ENCODE measurements at regions not wholly inside any gene's neighbourhood (a gene's known extent, or its start where the extent isn't known, plus 50 kb on each side); places are given as distances from the start of the nearest gene placed in this dataset.

DNA sequence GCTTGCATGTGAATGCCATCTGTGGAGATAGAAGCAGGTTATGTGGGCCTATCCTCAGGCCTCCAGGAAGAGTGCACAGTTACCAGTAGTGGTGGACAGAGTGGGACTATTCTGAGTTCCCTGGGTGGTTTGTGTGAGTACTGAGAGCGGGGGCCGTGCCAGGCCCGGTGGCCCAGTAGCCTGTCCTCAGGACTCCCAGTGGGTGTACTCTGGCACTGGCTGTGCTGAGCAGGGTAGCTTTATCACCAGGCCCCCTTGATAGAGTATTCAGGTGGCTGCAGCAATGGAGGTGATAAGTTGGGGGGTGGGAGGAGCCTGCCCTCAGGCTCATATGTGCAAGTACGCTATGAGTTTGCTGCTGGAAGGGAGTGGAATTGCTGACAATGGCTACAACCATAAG lies 979.0 kb upstream of the PIK3C3 start:
- no peaks in the 10 kb centered on the region for H3K79me2 ChIP-seq (replicated peaks; ENCODE audit: insufficient read depth)
- no peaks in the 10 kb centered on the region for H3K36me3 ChIP-seq (ENCODE audit: insufficient read depth)
- H3F3A ChIP-seq (replicated peaks; ENCODE audit: low read depth): no peaks in the 10 kb centered on the region
- ATAC-seq (no peak), DNase-seq (ENCODE audit: low spot score) (no peak)
- Mint-ChIP-seq H3K9me3 (peaks cover 3% of the 10 kb centered on the region; the same call in 1 of the 3 replicates), H3K4me3 (no peak overlapping the region), H3K36me3 (ENCODE audit: low read depth) (no peaks in the 10 kb centered on the region; the same call in 2 of the 3 replicates), H3K4me1 (no peaks in the 10 kb centered on the region; the same call in 2 of the 3 replicates), H3K27me3 (ENCODE audit: insufficient read depth, low read depth, poor library complexity) (peaks cover 1% of the 10 kb centered on the region), H3K27ac (no peak overlapping the region)
- no peaks in the 10 kb centered on the region for H4K20me1 ChIP-seq (replicated peaks; ENCODE audit: insufficient read depth)
- no peak overlapping the region for H3K27ac ChIP-seq (ENCODE audit: low read depth)
- H3K4me1 ChIP-seq (ENCODE audit: insufficient read depth): 0 out of 2 replicates have a peak, but pooled peaks cover 5% of the 10 kb centered on the region
- no peak overlapping the region for H2AFZ ChIP-seq
- H3K4me2 ChIP-seq: no peak overlapping the region
- no peaks in the 10 kb centered on the region; the same call in 1 of the 2 replicates for H3K9me2 ChIP-seq (ENCODE audit: insufficient read depth)
- no peak overlapping the region for H3K4me3 ChIP-seq
- no peak for TF ChIP-seq ETS1 (IDR thresholded peaks at IDR 0.05)
- TF ChIP-seq ZNF331 (CRISPR knock-in tag; IDR thresholded peaks at IDR 0.05; ENCODE audit: low read depth): no peak
- no peaks in the 10 kb centered on the region for H3K27me3 ChIP-seq (ENCODE audit: insufficient read depth)

DNA sequence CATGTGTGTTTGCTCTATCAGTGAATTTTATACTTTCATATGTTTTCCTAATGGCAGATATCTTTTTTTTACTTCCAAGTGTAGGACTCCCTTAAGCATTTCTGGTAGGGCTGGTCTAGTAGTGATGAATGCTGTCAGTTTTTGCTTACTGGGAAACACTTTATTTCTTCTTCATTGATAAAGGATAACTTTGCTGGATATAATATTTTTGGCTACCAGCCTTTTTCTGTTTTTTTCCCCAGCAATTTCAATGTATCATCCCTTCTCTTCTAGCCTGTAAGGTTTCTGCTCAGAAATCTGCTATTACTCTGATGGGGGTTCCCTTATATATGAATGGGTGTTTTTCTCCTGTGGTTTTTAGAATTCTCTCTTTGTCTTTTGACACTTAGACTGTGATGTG lies 980.6 kb upstream of the PIK3C3 start:
- no peaks in the 10 kb centered on the region for H3K36me3 ChIP-seq (ENCODE audit: insufficient read depth)
- Mint-ChIP-seq H3K4me1 (no peaks in the 10 kb centered on the region; the same call in 2 of the 3 replicates), H3K36me3 (ENCODE audit: low read depth) (no peaks in the 10 kb centered on the region; the same call in 2 of the 3 replicates), H3K4me3 (no peak overlapping the region), H3K27me3 (ENCODE audit: insufficient read depth, low read depth, poor library complexity) (peaks cover 3% of the 10 kb centered on the region), H3K9me3 (peaks cover 3% of the 10 kb centered on the region; the same call in 1 of the 3 replicates), H3K27ac (no peak overlapping the region)
- H3K4me2 ChIP-seq: no peak overlapping the region
- ATAC-seq (no peak), DNase-seq (ENCODE audit: low spot score) (no peak)
- H3F3A ChIP-seq (replicated peaks; ENCODE audit: low read depth): no peaks in the 10 kb centered on the region
- no peaks in the 10 kb centered on the region; the same call in 1 of the 2 replicates for H3K9me2 ChIP-seq (ENCODE audit: insufficient read depth)
- no peak overlapping the region for H2AFZ ChIP-seq
- no peak overlapping the region for H3K4me3 ChIP-seq
- no peaks in the 10 kb centered on the region for H3K79me2 ChIP-seq (replicated peaks; ENCODE audit: insufficient read depth)
- no peaks in the 10 kb centered on the region for H4K20me1 ChIP-seq (replicated peaks; ENCODE audit: insufficient read depth)
- H3K27ac ChIP-seq (ENCODE audit: low read depth): no peak overlapping the region
- no peaks in the 10 kb centered on the region for H3K27me3 ChIP-seq (ENCODE audit: insufficient read depth)
- 0 out of 2 replicates have a peak, but pooled peaks cover 5% of the 10 kb centered on the region for H3K4me1 ChIP-seq (ENCODE audit: insufficient read depth)
- TF ChIP-seq CTCF (conservative IDR thresholded peaks at IDR 0.05; ENCODE audit: low read depth in 2 of 2) (no peak), ZNF114 (CRISPR knock-in tag; IDR thresholded peaks at IDR 0.05) (no peak), CREB1 (CRISPR knock-in tag; IDR thresholded peaks at IDR 0.05; ENCODE audit: low read depth) (no peak), STAT1 (IDR thresholded peaks at IDR 0.05; ENCODE audit: unreplicated experiment) (no peak), ZNF331 (CRISPR knock-in tag; IDR thresholded peaks at IDR 0.05; ENCODE audit: low read depth) (no peak), EZH2 (IDR thresholded peaks at IDR 0.05; ENCODE audit: low read depth, unreplicated experiment) (no peak), JUNB (IDR thresholded peaks at IDR 0.05; ENCODE audit: unreplicated experiment) (no peak), POLR2AphosphoS5 (IDR thresholded peaks at IDR 0.05; ENCODE audit: low read depth) (no peak)
- TF ChIP-seq, protein P1, sequence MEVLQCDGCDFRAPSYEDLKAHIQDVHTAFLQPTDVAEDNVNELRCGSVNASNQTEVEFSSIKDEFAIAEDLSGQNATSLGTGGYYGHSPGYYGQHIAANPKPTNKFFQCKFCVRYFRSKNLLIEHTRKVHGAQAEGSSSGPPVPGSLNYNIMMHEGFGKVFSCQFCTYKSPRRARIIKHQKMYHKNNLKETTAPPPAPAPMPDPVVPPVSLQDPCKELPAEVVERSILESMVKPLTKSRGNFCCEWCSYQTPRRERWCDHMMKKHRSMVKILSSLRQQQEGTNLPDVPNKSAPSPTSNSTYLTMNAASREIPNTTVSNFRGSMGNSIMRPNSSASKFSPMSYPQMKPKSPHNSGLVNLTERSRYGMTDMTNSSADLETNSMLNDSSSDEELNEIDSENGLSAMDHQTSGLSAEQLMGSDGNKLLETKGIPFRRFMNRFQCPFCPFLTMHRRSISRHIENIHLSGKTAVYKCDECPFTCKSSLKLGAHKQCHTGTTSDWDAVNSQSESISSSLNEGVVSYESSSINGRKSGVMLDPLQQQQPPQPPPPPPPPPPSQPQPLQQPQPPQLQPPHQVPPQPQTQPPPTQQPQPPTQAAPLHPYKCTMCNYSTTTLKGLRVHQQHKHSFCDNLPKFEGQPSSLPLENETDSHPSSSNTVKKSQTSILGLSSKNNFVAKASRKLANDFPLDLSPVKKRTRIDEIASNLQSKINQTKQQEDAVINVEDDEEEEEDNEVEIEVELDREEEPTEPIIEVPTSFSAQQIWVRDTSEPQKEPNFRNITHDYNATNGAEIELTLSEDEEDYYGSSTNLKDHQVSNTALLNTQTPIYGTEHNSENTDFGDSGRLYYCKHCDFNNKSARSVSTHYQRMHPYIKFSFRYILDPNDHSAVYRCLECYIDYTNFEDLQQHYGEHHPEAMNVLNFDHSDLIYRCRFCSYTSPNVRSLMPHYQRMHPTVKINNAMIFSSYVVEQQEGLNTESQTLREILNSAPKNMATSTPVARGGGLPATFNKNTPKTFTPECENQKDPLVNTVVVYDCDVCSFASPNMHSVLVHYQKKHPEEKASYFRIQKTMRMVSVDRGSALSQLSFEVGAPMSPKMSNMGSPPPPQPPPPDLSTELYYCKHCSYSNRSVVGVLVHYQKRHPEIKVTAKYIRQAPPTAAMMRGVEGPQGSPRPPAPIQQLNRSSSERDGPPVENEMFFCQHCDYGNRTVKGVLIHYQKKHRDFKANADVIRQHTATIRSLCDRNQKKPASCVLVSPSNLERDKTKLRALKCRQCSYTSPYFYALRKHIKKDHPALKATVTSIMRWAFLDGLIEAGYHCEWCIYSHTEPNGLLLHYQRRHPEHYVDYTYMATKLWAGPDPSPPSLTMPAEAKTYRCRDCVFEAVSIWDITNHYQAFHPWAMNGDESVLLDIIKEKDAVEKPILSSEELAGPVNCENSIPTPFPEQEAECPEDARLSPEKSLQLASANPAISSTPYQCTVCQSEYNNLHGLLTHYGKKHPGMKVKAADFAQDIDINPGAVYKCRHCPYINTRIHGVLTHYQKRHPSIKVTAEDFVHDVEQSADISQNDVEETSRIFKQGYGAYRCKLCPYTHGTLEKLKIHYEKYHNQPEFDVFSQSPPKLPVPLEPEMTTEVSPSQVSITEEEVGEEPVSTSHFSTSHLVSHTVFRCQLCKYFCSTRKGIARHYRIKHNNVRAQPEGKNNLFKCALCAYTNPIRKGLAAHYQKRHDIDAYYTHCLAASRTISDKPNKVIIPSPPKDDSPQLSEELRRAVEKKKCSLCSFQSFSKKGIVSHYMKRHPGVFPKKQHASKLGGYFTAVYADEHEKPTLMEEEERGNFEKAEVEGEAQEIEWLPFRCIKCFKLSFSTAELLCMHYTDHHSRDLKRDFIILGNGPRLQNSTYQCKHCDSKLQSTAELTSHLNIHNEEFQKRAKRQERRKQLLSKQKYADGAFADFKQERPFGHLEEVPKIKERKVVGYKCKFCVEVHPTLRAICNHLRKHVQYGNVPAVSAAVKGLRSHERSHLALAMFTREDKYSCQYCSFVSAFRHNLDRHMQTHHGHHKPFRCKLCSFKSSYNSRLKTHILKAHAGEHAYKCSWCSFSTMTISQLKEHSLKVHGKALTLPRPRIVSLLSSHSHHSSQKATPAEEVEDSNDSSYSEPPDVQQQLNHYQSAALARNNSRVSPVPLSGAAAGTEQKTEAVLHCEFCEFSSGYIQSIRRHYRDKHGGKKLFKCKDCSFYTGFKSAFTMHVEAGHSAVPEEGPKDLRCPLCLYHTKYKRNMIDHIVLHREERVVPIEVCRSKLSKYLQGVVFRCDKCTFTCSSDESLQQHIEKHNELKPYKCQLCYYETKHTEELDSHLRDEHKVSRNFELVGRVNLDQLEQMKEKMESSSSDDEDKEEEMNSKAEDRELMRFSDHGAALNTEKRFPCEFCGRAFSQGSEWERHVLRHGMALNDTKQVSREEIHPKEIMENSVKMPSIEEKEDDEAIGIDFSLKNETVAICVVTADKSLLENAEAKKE (CRISPR knock-in tag; IDR thresholded peaks at IDR 0.05): no peak

Measured in GM23338 (cell line).